GM20000 (cell line): ENCODE measurements at regions not wholly inside any gene's neighbourhood (a gene's known extent, or its start where the extent isn't known, plus 50 kb on each side); places are given as distances from the start of the nearest gene placed in this dataset.

Source experiments
- DNase-seq: peaks from one replicate; pipeline ENCODE4 v3.0.0; 2012; ENCODE audit warnings: low spot score
- TF ChIP-seq, protein P1 (sequence below): IDR thresholded peaks from 2 replicates; pipeline ENCODE4 v1.5.1; 2012; ENCODE audit warnings: mild to moderate bottlenecking, control low read depth; ENCODE audit errors: extremely low read depth, missing control alignments

DNA sequence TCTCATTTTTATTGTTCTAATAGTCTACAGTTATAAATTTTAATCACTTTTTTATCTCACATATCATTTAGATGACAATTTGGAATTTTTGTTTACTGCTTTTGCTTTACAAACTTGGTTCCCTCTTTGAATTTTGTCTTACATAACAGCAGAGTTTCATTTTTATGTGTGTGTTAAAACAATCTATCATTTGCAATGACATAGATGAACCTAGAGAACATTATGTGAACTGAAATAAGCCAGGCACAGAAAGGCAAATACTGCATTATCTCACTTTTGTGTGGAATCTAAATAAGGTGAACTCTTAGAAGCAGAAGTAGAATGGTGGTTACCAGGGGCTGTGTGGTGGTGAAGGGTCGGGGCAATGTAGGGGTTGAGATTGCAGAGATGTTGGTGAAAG, 170.7 kb downstream of the GASK1B start:
- DNase-seq: no peak

DNA sequence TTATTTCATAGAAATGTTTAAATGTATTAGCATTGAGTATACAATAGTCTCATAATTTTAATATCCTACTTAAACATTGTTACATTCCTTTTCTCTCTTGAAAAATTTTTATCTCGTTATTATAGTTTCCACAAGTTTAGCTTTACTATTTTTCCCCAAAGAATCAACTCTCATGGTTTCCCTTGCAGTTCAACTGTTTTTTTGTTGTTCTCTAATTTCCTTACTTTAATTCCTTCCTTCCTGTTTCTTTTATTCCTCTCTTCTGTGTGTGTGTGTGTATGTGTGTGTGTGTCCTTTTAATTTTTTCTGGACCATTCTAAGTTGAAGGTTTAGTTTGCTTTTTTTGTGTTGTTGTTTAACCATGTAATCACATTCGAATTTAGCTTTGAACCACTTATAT, 171.1 kb downstream of the GASK1B start:
- no peak for DNase-seq
- TF ChIP-seq, protein P1, sequence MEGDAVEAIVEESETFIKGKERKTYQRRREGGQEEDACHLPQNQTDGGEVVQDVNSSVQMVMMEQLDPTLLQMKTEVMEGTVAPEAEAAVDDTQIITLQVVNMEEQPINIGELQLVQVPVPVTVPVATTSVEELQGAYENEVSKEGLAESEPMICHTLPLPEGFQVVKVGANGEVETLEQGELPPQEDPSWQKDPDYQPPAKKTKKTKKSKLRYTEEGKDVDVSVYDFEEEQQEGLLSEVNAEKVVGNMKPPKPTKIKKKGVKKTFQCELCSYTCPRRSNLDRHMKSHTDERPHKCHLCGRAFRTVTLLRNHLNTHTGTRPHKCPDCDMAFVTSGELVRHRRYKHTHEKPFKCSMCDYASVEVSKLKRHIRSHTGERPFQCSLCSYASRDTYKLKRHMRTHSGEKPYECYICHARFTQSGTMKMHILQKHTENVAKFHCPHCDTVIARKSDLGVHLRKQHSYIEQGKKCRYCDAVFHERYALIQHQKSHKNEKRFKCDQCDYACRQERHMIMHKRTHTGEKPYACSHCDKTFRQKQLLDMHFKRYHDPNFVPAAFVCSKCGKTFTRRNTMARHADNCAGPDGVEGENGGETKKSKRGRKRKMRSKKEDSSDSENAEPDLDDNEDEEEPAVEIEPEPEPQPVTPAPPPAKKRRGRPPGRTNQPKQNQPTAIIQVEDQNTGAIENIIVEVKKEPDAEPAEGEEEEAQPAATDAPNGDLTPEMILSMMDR: no peak

More for the DNA sequence above, 170.7 kb downstream of the GASK1B start:
- TF ChIP-seq, protein P1: no peak

DNA sequence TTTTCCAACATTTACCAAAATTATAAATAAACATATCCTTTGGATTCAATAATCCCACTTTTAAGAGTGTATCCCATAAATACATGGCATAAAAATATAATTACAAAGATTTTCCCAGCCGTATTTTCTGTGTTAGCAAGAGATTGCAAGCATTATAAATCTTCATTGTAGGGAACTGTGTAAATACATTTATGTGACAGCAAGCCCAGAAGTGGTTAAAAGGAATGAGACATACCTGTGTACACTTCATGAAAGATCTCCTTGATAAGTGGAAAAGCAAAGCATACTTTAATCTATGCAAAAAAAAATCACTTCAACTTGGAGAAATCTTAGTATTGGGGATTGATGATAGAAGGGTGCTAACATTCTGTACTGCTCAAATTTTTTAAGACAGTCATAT, 173.1 kb downstream of the GASK1B start:
- no peak for DNase-seq
- TF ChIP-seq, protein P1: no peak

DNA sequence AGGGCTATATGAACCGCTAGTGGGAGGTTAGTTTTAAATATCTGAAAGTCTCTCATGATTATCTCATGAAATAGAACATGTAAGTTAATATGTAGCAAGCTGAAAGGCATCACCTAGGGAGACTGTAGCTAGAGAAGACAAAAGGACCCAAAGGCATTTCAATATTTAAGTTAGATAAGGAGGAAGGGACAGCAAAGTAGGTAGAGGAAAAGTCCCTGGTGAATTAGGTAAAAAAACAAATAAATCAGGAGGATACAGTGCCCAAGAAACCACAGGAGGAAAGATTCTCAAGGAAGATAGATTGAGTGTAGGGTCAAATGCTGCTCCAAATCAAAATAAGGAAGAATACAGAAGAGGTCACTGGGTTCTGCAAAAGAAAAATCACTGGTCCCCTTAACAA, 175.5 kb downstream of the GASK1B start:
- DNase-seq: no peak
- TF ChIP-seq, protein P1: no peak

DNA sequence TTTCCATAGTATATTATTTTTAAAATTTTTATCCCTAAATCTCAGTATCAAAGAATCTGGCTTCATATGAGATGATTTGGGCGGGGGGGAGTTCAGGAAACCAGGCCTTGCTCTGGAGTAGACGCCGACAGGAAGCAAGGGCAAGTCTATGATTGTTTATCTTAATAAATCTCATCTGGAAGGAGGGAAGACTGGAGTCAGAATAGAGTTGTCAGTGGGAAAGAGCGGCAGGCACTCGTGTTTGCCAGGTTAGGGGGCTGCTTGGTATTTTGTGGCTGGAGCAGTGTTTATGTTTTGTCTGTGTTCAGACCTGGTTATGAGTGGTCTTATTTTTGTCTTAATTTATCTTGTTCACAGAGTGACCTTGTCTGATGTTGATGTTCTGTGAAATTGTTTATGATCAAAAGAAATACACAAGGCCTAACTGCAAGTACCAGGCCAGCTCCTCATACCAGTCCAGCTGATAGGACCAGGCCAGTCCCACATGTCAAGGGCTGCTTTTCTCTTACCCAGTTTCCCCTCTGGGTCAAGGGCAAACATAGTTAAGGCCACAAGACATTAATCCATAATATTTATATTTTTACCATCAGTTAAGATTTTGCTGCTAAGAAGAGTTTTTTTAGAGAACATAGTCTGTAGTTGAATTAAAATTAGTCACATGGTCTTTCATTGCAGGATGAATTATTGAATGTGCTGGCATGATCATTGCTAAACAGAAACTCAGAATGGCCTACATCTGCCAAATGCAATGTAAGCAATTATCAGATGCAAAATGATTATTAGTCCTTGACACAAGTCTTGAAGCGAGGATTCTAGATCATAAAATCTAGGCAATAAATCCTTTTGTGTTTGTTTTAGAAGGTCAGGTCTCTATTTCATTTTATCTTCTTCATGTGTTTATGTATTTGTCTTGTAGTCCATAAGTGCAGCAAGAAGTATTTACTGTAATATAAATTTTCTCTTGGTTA, 176.5 kb downstream of the GASK1B start:
- TF ChIP-seq, protein P1: no peak
- DNase-seq: no peak

DNA sequence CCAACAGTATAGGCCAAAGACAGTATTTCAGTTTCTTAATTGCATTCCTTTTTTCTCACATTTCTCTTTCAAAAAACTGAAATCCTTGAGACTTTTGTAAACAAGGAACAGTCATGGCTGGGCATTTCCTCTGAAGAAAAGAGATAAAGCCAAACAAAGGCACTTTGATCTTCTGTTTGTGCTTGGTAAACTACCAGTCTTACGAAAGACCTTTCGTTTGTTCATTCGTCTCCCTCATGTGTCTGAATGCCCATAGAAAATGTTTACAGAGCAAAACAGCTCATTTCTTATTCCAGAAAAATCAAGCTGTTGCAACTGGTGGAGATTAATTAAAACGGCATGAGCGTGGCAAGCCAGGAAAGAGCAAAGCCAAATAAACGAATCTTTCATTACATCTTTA, 178.0 kb downstream of the GASK1B start:
- DNase-seq: no peak
- TF ChIP-seq, protein P1: no peak

DNA sequence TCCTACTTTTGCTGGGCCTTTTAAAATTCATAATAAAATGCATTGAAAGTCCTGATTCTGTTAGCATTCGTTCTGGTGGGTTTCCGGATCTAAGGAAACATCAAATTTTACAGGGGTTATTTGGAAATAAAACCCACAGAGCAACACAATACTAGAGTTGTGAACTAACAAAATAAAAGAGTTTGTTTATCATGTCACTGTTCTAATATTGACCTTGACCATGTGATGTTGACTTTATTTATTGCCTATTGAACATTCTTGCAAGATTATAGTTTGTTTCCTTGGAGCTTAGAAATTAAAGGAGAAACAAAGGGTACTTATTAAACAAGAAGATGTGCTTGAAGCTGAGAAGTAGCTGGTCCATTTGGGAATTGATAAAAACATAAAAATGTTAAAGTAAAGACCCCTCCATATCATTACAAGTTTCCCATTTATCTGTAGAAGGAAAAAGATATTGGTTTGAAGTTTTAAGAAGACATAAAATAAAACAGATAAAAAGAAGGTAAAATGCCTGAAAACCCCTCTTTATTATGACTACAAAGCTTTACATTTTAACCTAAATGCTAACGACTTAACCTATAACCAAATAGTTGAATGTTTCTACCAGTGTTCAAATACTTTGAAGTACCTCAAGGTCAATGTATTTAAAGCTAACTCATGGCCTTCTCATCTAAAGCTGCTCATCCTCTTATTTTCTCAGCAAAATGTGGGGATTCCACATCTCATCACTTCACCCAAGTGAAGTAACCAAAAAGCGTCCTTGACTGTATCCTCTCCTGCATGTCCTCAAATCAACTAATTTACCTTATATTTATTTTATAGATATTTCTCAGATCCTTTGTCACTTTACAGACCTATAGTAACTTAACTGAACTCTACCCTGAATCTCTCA, 179.6 kb downstream of the GASK1B start:
- TF ChIP-seq, protein P1: no peak
- DNase-seq: no peak
